PFSK-1 (cell line): ENCODE measurements at regions not wholly inside any gene's neighbourhood (a gene's known extent, or its start where the extent isn't known, plus 50 kb on each side); places are given as distances from the start of the nearest gene placed in this dataset.

Experiments used
- FOXP2 ChIP-seq: optimal IDR thresholded peaks from 2 replicates; pipeline ENCODE3; 2011; ENCODE audit warnings: borderline replicate concordance, control low read depth, inconsistent platforms; ENCODE audit not compliant: insufficient read depth; ENCODE audit errors: extremely low read length, extremely low read depth
- POLR2AphosphoS5 ChIP-seq: IDR thresholded peaks from 2 replicates; pipeline ENCODE4 v1.6.1; 2012; ENCODE audit warnings: low read depth, mild to moderate bottlenecking, control low read depth, low read length, moderate library complexity
- REST ChIP-seq, 2 experiments: IDR thresholded peaks; 2 replicates each; pipeline versions ENCODE4 v1.6.1 to v1.8.0; 2011 to 2012; ENCODE audit warnings: low read depth in 2 of 2, low read length in 2 of 2, control low read depth in 1 of 2, inconsistent platforms in 1 of 2, mild to moderate bottlenecking in 1 of 2, moderate library complexity in 1 of 2; ENCODE audit not compliant: insufficient read depth in 1 of 2
- SIN3A ChIP-seq: IDR thresholded peaks from 2 replicates; pipeline ENCODE4 v1.6.1; 2012; ENCODE audit warnings: mild to moderate bottlenecking, low read length, moderate library complexity, borderline replicate concordance; ENCODE audit not compliant: insufficient read depth
- TAF1 ChIP-seq: IDR thresholded peaks from 2 replicates; pipeline ENCODE4 v1.6.1; 2012; ENCODE audit warnings: low read length, control low read depth, borderline replicate concordance; ENCODE audit not compliant: insufficient read depth

- TF ChIP-seq FOXP2: no peak
- TF ChIP-seq TAF1: no peak
- no peak for TF ChIP-seq POLR2AphosphoS5
- no peak for TF ChIP-seq REST (IDR thresholded peaks at IDR 0.05; ENCODE audit: insufficient read depth in 1 of 2, low read depth in 2 of 2, low read length in 2 of 2)
- TF ChIP-seq SIN3A: no peak
These were observed 991.6 kb downstream of the BRD1 start for GRCh38 chr22:48835857-48836672.

- no peak for TF ChIP-seq SIN3A
- no peak for TF ChIP-seq TAF1
- no peak for TF ChIP-seq POLR2AphosphoS5
- no peak for TF ChIP-seq REST (IDR thresholded peaks at IDR 0.05; ENCODE audit: insufficient read depth in 1 of 2, low read depth in 2 of 2, low read length in 2 of 2)
- TF ChIP-seq FOXP2: no peak
These were observed 992.3 kb downstream of the BRD1 start for GRCh38 chr22:48835364-48835763.

- TF ChIP-seq FOXP2 (no peak), POLR2AphosphoS5 (no peak), REST (IDR thresholded peaks at IDR 0.05; ENCODE audit: insufficient read depth in 1 of 2, low read depth in 2 of 2, low read length in 2 of 2) (no peak), SIN3A (no peak), TAF1 (no peak)
These were observed 993.3 kb downstream of the BRD1 start for GRCh38 chr22:48834404-48834803.

- TF ChIP-seq POLR2AphosphoS5 (no peak), FOXP2 (no peak), SIN3A (no peak), TAF1 (no peak), REST (IDR thresholded peaks at IDR 0.05; ENCODE audit: insufficient read depth in 1 of 2, low read depth in 2 of 2, low read length in 2 of 2) (no peak)
These were observed 995.1 kb downstream of the BRD1 start for GRCh38 chr22:48832592-48832991.

- no peak for TF ChIP-seq POLR2AphosphoS5
- no peak for TF ChIP-seq TAF1
- no peak for TF ChIP-seq REST (IDR thresholded peaks at IDR 0.05; ENCODE audit: insufficient read depth in 1 of 2, low read depth in 2 of 2, low read length in 2 of 2)
- no peak for TF ChIP-seq SIN3A
- no peak for TF ChIP-seq FOXP2
These were observed 997.8 kb downstream of the BRD1 start for GRCh38 chr22:48829908-48830307.
